HCT116 (cell line): ENCODE measurements at regions not wholly inside any gene's neighbourhood (a gene's known extent, or its start where the extent isn't known, plus 50 kb on each side); places are given as distances from the start of the nearest gene placed in this dataset.

Experiments
- ATAC-seq: fragments of 200-7000 bp; cut with Tn5 transposase; 2 replicates; pipeline ENCODE4 v1.9.1; 2020; ENCODE audit warnings: mild to moderate bottlenecking, moderate library complexity
- BruUV-seq: library from RNA; stranded (reverse); fragments of 400-500 nt; replicated peaks from 2 replicates; lab custom pipeline; 2021; lab: Mats Ljungman, UMichigan
- CTCF ChIA-PET: fragments of 300-600 bp; sonication (Branson Sonifier 250); formaldehyde crosslinking; loops from one replicate; lab custom pipeline; 2021; ENCODE audit warnings: antibody characterized with exemption; lab: Charles Lee
- POLR2A ChIA-PET: fragments of 300-600, 350-600 bp; sonication (Branson Sonifier 250); formaldehyde crosslinking; loops from one replicate; lab custom pipeline; 2021; ENCODE audit warnings: antibody characterized with exemption; lab: Charles Lee
- RAD21 ChIA-PET, 2 experiments: fragments of 300-600 bp; sonication (Branson Sonifier 250); formaldehyde crosslinking; loops; one replicate each; lab custom pipeline; 2023; ENCODE audit warnings: low total read pairs in 2 of 2; ENCODE audit not compliant: uncharacterized antibody in 2 of 2, unreplicated experiment in 2 of 2, low non-redundant PET in 1 of 2; lab: Charles Lee
- DNase-seq: peaks from one replicate; pipeline ENCODE4 v3.0.0-alpha.2; 2010; ENCODE audit warnings: low read depth, low spot score
- H2AFZ ChIP-seq: fragments of 200-600 bp; shearing (Covaris generic), sonication (generic); 2 replicates; pipeline ENCODE4 v1.6.1; 2017; ENCODE audit warnings: low read depth, mixed run types, mixed read lengths, antibody characterized with exemption, low read length; ENCODE audit not compliant: poor library complexity, severe bottlenecking
- H3K27ac ChIP-seq: 2 replicates; pipeline ENCODE4 v1.5.1; 2012; ENCODE audit warnings: low read depth, low read length
- H3K27me3 ChIP-seq: fragments of 200-600 bp; sonication (generic); 2 replicates; pipeline ENCODE4 v1.6.1; 2016; ENCODE audit warnings: mixed run types, low read length, mixed read lengths; ENCODE audit not compliant: insufficient read depth
- H3K36me3 ChIP-seq, 2 experiments: fragments of 200-500 bp in 1 of 2; fragments of 200-600 bp in 1 of 2; sonication (Bioruptor generic) in 1 of 2; sonication (generic) in 1 of 2; 2 replicates each; pipeline versions ENCODE4 v1.5.1 to v1.6.1; 2014 to 2016; ENCODE audit warnings: low read length in 2 of 2, inconsistent platforms in 1 of 2, mixed read lengths in 1 of 2, mixed run types in 1 of 2; ENCODE audit not compliant: insufficient read depth in 2 of 2, control insufficient read depth in 1 of 2
- H3K4me1 ChIP-seq, 2 experiments: fragments of 200-600 bp in 1 of 2; sonication (generic) in 1 of 2; 2 replicates each; pipeline versions ENCODE4 v1.5.1 to v1.6.1; 2012 to 2017; ENCODE audit warnings: low read length in 2 of 2, inconsistent platforms in 1 of 2, mild to moderate bottlenecking in 1 of 2, mixed read lengths in 1 of 2, mixed run types in 1 of 2, moderate library complexity in 1 of 2; ENCODE audit not compliant: insufficient read depth in 2 of 2, control insufficient read depth in 1 of 2
- H3K4me2 ChIP-seq: fragments of 200-600 bp; sonication (generic); 2 replicates; pipeline ENCODE4 v1.6.1; 2017; ENCODE audit warnings: mixed run types, low read length, mixed read lengths
- H3K4me3 ChIP-seq, 2 experiments: fragments of 200-600 bp in 1 of 2; sonication (generic) in 1 of 2; replicated peaks in 1 of 2; 2 replicates each; pipeline ENCODE4 v1.5.1; 2011 to 2016; ENCODE audit warnings: low read length in 2 of 2, control low read depth in 1 of 2, low read depth in 1 of 2, mild to moderate bottlenecking in 1 of 2, mixed read lengths in 1 of 2, mixed run types in 1 of 2
- H3K79me2 ChIP-seq: fragments of 200-600 bp; sonication (generic); 2 replicates; pipeline ENCODE4 v1.6.1; 2017; ENCODE audit warnings: mild to moderate bottlenecking, mixed run types, low read length, moderate library complexity, mixed read lengths; ENCODE audit not compliant: insufficient read depth
- H3K9ac ChIP-seq: fragments of 200-600 bp; sonication (generic); 2 replicates; pipeline ENCODE4 v1.6.1; 2016; ENCODE audit warnings: low read length, mixed read lengths
- H3K9me2 ChIP-seq: fragments of 200-600 bp; sonication (generic), shearing (Covaris generic); 2 replicates; pipeline ENCODE4 v1.6.1; 2017; ENCODE audit warnings: mixed run types, mild to moderate bottlenecking, moderate library complexity; ENCODE audit not compliant: insufficient read depth
- H3K9me3 ChIP-seq, 2 experiments: fragments of 200-500 bp in 1 of 2; fragments of 200-600 bp in 1 of 2; sonication (Bioruptor generic) in 1 of 2; sonication (generic) in 1 of 2; 2 replicates each; pipeline ENCODE4 v1.6.1; 2014 to 2017; ENCODE audit warnings: low read length in 2 of 2, mixed read lengths in 2 of 2, inconsistent platforms in 1 of 2, low read depth in 1 of 2, mild to moderate bottlenecking in 1 of 2, mixed run types in 1 of 2, moderate library complexity in 1 of 2; ENCODE audit not compliant: control insufficient read depth in 1 of 2, insufficient read depth in 1 of 2
- H4K20me1 ChIP-seq: fragments of 200-600 bp; sonication (generic), shearing (Covaris generic); 2 replicates; pipeline ENCODE4 v1.6.1; 2017; ENCODE audit warnings: mixed run types, mild to moderate bottlenecking, moderate library complexity; ENCODE audit not compliant: insufficient read depth
- ATF3 ChIP-seq: IDR thresholded peaks from 2 replicates; pipeline ENCODE4 v1.6.1; 2012
- CBX3 ChIP-seq: IDR thresholded peaks from 2 replicates; pipeline ENCODE4 v1.6.1; 2012; ENCODE audit warnings: low read depth
- CEBPB ChIP-seq: IDR thresholded peaks from 2 replicates; pipeline ENCODE4 v1.6.1; 2012; ENCODE audit warnings: low read depth
- CTCF ChIP-seq, 3 experiments: fragments of 200-600 bp in 1 of 3; sonication (generic) in 1 of 3; IDR thresholded peaks in 2 of 3; conservative IDR thresholded peaks in 1 of 3; 2 replicates each; pipeline ENCODE4 v1.5.1; 2012 to 2017; ENCODE audit warnings: low read depth in 2 of 3, low read length in 2 of 3, antibody characterized with exemption in 1 of 3, borderline replicate concordance in 1 of 3, control low read depth in 1 of 3, mild to moderate bottlenecking in 1 of 3, mixed read lengths in 1 of 3, mixed run types in 1 of 3, moderate library complexity in 1 of 3; ENCODE audit not compliant: insufficient read depth in 1 of 3
- EZH2phosphoT487 ChIP-seq: fragments of 200-600 bp; IDR thresholded peaks from 2 replicates; pipeline ENCODE4 v1.6.1; 2018; ENCODE audit warnings: antibody characterized with exemption, borderline replicate concordance
- JUND ChIP-seq: IDR thresholded peaks from 2 replicates; pipeline ENCODE4 v1.6.1; 2012
- POLR2A ChIP-seq: IDR thresholded peaks from 2 replicates; pipeline ENCODE4 v1.7.0; 2011; ENCODE audit warnings: borderline replicate concordance; ENCODE audit not compliant: insufficient read depth, insufficient read length; ENCODE audit errors: extremely low read depth
- POLR2AphosphoS5 ChIP-seq: IDR thresholded peaks from 2 replicates; pipeline ENCODE4 v1.6.1; 2011; ENCODE audit warnings: mild to moderate bottlenecking, low read depth, low read length, moderate library complexity
- RAD21 ChIP-seq: IDR thresholded peaks from 2 replicates; pipeline ENCODE4 v1.6.1; 2012; ENCODE audit warnings: low read depth, mild to moderate bottlenecking
- REST ChIP-seq: IDR thresholded peaks from 2 replicates; pipeline ENCODE4 v1.6.1; 2012; ENCODE audit warnings: low read depth
- SIN3A ChIP-seq: IDR thresholded peaks from 2 replicates; pipeline ENCODE4 v1.6.1; 2012; ENCODE audit warnings: low read depth
- SRF ChIP-seq: IDR thresholded peaks from 2 replicates; pipeline ENCODE4 v1.6.1; 2012; ENCODE audit warnings: low read depth
- TCF7L2 ChIP-seq: IDR thresholded peaks from 2 replicates; pipeline ENCODE4 v1.7.0; 2011; ENCODE audit warnings: borderline replicate concordance, inconsistent platforms; ENCODE audit not compliant: insufficient read depth, insufficient read length; ENCODE audit errors: extremely low read depth
- ZNF274 ChIP-seq: fragments of 200-500 bp; sonication (Bioruptor generic); IDR thresholded peaks from 2 replicates; pipeline ENCODE4 v1.6.1; 2014; ENCODE audit warnings: mild to moderate bottlenecking, low read depth, low read length, inconsistent platforms
- intact Hi-C: fragments of 100-400 bp; cut with micrococcal nuclease; formaldehyde crosslinking; loops from 2 replicates; pipeline ENCODE4 v1.10.0; 2022

- Histone ChIP-seq H3K9me2 (no peaks in the 10 kb centered on the region), H3K9me3 (no peaks in the 10 kb centered on the region), H3K9ac (no peak overlapping the region), H3K27ac (no peak overlapping the region), H3K27me3 (no peaks in the 10 kb centered on the region), H4K20me1 (no peaks in the 10 kb centered on the region; the same call in 1 of the 2 replicates), H3K4me2 (no peak overlapping the region), H3K79me2 (no peaks in the 10 kb centered on the region), H3K4me1 (no peaks in the 10 kb centered on the region), H3K36me3 (no peaks in the 10 kb centered on the region), H3K4me3 (no peak overlapping the region), H2AFZ (no peak overlapping the region)
- CTCF ChIA-PET = interaction anchor here (1.6 kb wide), 1 partner anchor 18 kb away, joined by 3 read pairs; no protein-coding TSS in a partner anchor
- BruUV-seq = no TSS peak
- intact Hi-C loops = no loop called here
- RAD21 ChIA-PET = no interaction called here
- DNase-seq (no peak), ATAC-seq (no peak)
- TF ChIP-seq POLR2AphosphoS5 = no peak
- TF ChIP-seq CBX3 = no peak
- no peak for TF ChIP-seq RAD21
- no peak for TF ChIP-seq CEBPB
- POLR2A ChIA-PET = no interaction called here
Measured at GRCh38 chr1:221246067-221246466, 366.8 kb downstream of the HLX start.

- no peaks in the 10 kb centered on the region for H3K27me3 ChIP-seq
- DNase-seq = no peak
- intact Hi-C loops = no loop called here
- no peak overlapping the region for H3K9ac ChIP-seq
- ATAC-seq = no peak
- H3K4me1 ChIP-seq = no peaks in the 10 kb centered on the region
- no peaks in the 10 kb centered on the region for H3K9me3 ChIP-seq
- no peaks in the 10 kb centered on the region for H3K36me3 ChIP-seq
- ChIA-PET RAD21 (no interaction called here), CTCF (interaction anchor here (1.6 kb wide), 1 partner anchor 17 kb away, joined by 3 read pairs; no protein-coding TSS in a partner anchor), POLR2A (no interaction called here)
- H3K9me2 ChIP-seq = no peaks in the 10 kb centered on the region
- no peaks in the 10 kb centered on the region for H3K79me2 ChIP-seq
- no peaks in the 10 kb centered on the region; the same call in 1 of the 2 replicates for H4K20me1 ChIP-seq
- no peak overlapping the region for H3K4me2 ChIP-seq
- H3K4me3 ChIP-seq = no peak overlapping the region
- H2AFZ ChIP-seq = no peak overlapping the region
- BruUV-seq = no TSS peak
- no peak overlapping the region for H3K27ac ChIP-seq
- TF ChIP-seq ATF3 (no peak), JUND (no peak), SRF (no peak), CTCF (IDR thresholded peaks at IDR 0.05 in 2 of 3, conservative IDR thresholded peaks at IDR 0.05 in 1 of 3; ENCODE audit: borderline replicate concordance in 1 of 3, insufficient read depth in 1 of 3, low read depth in 2 of 3, low read length in 2 of 3) (no peak), POLR2A (no peak), TCF7L2 (no peak), CBX3 (no peak), CEBPB (no peak), ZNF274 (no peak), EZH2phosphoT487 (no peak), POLR2AphosphoS5 (no peak), REST (no peak), SIN3A (no peak)
Measured at GRCh38 chr1:221246628-221247415, 367.6 kb downstream of the HLX start.
